Coronary artery (tissue), 2 donors: ENCODE measurements at regions not wholly inside any gene's neighbourhood (a gene's known extent, or its start where the extent isn't known, plus 50 kb on each side); places are given as distances from the start of the nearest gene placed in this dataset.

Source experiments
- DNase-seq: peaks from one replicate; pipeline ENCODE4 v3.0.0-alpha.2; 2017; ENCODE audit warnings: low spot score
- H3K27ac ChIP-seq, 2 donors: fragments of 200-600 bp; sonication (generic); one replicate each; pipeline ENCODE4 v1.5.1; 2016 to 2019
- H3K4me3 ChIP-seq: fragments of 200-600 bp; sonication (generic); 2 replicates; pipeline ENCODE4 v1.5.1; 2016; ENCODE audit warnings: mild to moderate bottlenecking, moderate library complexity
- TF ChIP-seq, protein P1 (sequence below): fragments of 200-600 bp; sonication (generic); IDR thresholded peaks from one replicate; pipeline ENCODE4 v1.5.1; 2019; ENCODE audit warnings: antibody characterized with exemption

DNA sequence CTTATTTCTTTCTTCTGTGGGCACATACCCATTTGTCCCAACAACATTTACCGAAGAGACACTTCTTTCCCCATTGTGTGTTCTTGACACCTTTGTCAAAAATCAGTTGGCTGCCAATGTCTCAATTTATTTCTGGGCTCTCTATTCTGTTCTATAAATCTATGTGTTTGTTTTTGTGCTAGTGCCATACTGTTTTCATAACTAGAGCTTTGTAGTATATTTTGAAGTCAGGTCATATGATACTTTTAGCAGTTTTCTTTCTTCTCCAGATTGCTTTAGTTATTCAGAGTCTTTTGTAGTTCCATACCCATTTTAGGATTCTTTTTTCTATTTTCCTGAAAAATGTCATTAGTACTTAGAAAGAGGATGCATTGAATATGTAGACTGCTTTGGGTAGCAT lies 1276.3 kb downstream of the SLITRK1 start:
- H3K27ac ChIP-seq, result no peak overlapping the region
- H3K4me3 ChIP-seq, result no peak overlapping the region
- TF ChIP-seq, protein P1, sequence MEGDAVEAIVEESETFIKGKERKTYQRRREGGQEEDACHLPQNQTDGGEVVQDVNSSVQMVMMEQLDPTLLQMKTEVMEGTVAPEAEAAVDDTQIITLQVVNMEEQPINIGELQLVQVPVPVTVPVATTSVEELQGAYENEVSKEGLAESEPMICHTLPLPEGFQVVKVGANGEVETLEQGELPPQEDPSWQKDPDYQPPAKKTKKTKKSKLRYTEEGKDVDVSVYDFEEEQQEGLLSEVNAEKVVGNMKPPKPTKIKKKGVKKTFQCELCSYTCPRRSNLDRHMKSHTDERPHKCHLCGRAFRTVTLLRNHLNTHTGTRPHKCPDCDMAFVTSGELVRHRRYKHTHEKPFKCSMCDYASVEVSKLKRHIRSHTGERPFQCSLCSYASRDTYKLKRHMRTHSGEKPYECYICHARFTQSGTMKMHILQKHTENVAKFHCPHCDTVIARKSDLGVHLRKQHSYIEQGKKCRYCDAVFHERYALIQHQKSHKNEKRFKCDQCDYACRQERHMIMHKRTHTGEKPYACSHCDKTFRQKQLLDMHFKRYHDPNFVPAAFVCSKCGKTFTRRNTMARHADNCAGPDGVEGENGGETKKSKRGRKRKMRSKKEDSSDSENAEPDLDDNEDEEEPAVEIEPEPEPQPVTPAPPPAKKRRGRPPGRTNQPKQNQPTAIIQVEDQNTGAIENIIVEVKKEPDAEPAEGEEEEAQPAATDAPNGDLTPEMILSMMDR, result no peak
- DNase-seq, result no peak

DNA sequence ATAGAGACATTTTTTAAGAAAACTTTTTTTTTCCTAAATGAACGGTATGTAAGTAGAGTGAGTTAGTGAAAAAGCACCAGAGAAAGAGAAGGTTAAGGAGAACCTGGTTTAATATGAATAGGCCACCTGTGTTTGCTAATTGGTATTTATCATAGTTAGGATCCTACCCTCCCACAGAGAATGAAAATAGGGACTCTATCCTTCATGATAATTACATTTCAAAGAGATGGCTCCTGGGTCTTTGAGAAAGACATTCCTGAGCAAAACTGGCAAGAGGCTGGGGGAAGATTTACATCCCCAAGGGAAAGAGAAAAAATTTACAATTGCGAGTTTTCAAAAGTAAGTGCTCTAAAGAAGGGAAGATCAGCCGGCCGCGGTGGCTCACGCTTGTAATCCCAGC lies 1284.5 kb downstream of the SLITRK1 start:
- TF ChIP-seq, protein P1, result no peak
- H3K4me3 ChIP-seq, result no peak overlapping the region
- no peak overlapping the region for H3K27ac ChIP-seq
- DNase-seq, result no peak

DNA sequence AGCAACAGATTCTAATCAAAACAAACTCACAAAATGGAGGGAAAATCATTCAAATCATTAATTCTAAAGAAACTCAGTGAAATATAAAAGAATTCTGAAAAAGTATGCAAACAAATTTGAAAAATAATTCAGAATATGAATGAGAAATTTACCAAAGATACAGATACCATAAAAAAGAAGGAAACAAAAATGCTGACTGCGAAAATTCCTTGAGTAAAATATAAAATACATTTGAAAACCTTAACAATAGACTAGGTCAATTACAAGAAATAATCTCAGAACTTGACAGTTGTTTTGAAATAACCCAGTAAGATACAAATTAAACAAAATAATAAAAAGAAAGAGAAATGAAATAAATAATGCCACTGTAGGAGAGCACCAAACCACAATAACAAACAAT lies 1289.0 kb downstream of the SLITRK1 start:
- TF ChIP-seq, protein P1, result no peak
- no peak overlapping the region for H3K27ac ChIP-seq

GRCh38 chr13:82571653-82572052 lies 1310.6 kb downstream of the SLITRK1 start:
- TF ChIP-seq, protein P1, result no peak
- no peak for DNase-seq
- Histone ChIP-seq H3K4me3 (no peak overlapping the region), H3K27ac (no peak overlapping the region)

More for the DNA sequence above, 1289.0 kb downstream of the SLITRK1 start:
- DNase-seq, result no peak
- H3K4me3 ChIP-seq, result no peak overlapping the region

GRCh38 chr13:82569581-82569980 lies 1312.7 kb downstream of the SLITRK1 start:
- Histone ChIP-seq H3K27ac (no peak overlapping the region), H3K4me3 (no peak overlapping the region)
- no peak for DNase-seq
- TF ChIP-seq, protein P1, result no peak

DNA sequence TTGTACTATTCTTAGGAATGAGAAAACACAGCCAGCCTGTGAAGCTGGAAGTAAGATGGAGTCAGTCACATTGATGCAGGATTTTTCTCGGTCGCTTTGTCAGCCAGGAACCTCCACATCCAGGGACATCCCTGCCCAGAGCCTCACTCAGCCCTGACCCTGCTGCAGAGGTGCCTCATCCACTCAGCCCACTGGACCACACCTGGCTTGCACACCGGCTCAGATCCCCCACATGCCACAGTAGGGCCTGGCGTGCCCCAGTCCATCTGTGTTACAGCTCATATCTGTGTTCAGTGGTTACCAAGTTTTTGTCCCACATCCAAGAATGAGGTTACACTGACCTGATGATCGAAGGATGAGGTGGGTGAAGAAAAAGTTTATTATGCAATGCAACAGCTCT lies 1315.4 kb downstream of the SLITRK1 start:
- H3K27ac ChIP-seq, result no peak overlapping the region
- TF ChIP-seq, protein P1, result no peak
- no peak overlapping the region for H3K4me3 ChIP-seq
- DNase-seq, result no peak

- no peak for DNase-seq
- H3K4me3 ChIP-seq, result no peak overlapping the region
- TF ChIP-seq, protein P1, result no peak
- no peak overlapping the region for H3K27ac ChIP-seq
Measured at GRCh38 chr13:82565201-82565600, 1317.1 kb downstream of the SLITRK1 start.
